Cardiac muscle cell (in vitro differentiated cells and primary cell): ENCODE measurements at regions not wholly inside any gene's neighbourhood (a gene's known extent, or its start where the extent isn't known, plus 50 kb on each side); places are given as distances from the start of the nearest gene placed in this dataset.

Experiments
- DNase-seq, 2 donors: peaks; one replicate each; pipeline versions ENCODE4 v3.0.0 to v3.0.0-alpha.2; 2010 to 2017; ENCODE audit warnings: low read depth in 1 of 2, low spot score in 1 of 2
- H3K27ac ChIP-seq: fragments of 200-600 bp; sonication (generic); 2 replicates; pipeline ENCODE4 v1.5.1; 2016
- H3K27me3 ChIP-seq: fragments of 200-600 bp; sonication (generic); 2 replicates; pipeline ENCODE4 v1.6.0; 2016; ENCODE audit warnings: control low read depth
- H3K36me3 ChIP-seq: fragments of 200-600 bp; sonication (generic); 2 replicates; pipeline ENCODE4 v1.5.1; 2016; ENCODE audit warnings: control low read depth
- H3K4me1 ChIP-seq: fragments of 200-600 bp; sonication (generic); 2 replicates; pipeline ENCODE4 v1.8.1; 2017; ENCODE audit warnings: low read depth, mild to moderate bottlenecking, mixed run types
- H3K4me3 ChIP-seq: fragments of 200-600 bp; sonication (generic); 2 replicates; pipeline ENCODE4 v1.5.1; 2016; ENCODE audit warnings: mild to moderate bottlenecking
- H3K9me3 ChIP-seq: fragments of 200-600 bp; sonication (generic); 2 replicates; pipeline ENCODE4 v1.5.1; 2017; ENCODE audit warnings: low read depth, mild to moderate bottlenecking, control low read depth
- CTCF ChIP-seq: IDR thresholded peaks from 2 replicates; pipeline ENCODE4 v1.5.1; 2012; ENCODE audit warnings: low read depth, mild to moderate bottlenecking, low read length

- no peaks in the 10 kb centered on the region for H3K9me3 ChIP-seq
- H3K27me3 ChIP-seq = no peaks in the 10 kb centered on the region
- no peak for DNase-seq
- no peaks in the 10 kb centered on the region for H3K4me1 ChIP-seq
- no peak for TF ChIP-seq CTCF
- H3K27ac ChIP-seq = no peak overlapping the region
- no peaks in the 10 kb centered on the region for H3K36me3 ChIP-seq
- no peak overlapping the region for H3K4me3 ChIP-seq
Observed at GRCh38 chr13:85536706-85537105, 262.5 kb downstream of the SLITRK6 start.

GRCh38 chr13:85535316-85536084 is 263.7 kb downstream of the SLITRK6 start:
- no peak for TF ChIP-seq CTCF
- H3K36me3 ChIP-seq = no peaks in the 10 kb centered on the region

GRCh38 chr13:85533911-85534310 is 265.3 kb downstream of the SLITRK6 start:
- no peaks in the 10 kb centered on the region for H3K9me3 ChIP-seq
- DNase-seq = no peak
- TF ChIP-seq CTCF = no peak

More at GRCh38 chr13:85535316-85536084, 263.7 kb downstream of the SLITRK6 start:
- no peak for DNase-seq
- H3K4me1 ChIP-seq = no peaks in the 10 kb centered on the region
- no peaks in the 10 kb centered on the region for H3K27me3 ChIP-seq
- H3K4me3 ChIP-seq = no peak overlapping the region
- H3K9me3 ChIP-seq = no peaks in the 10 kb centered on the region
- no peak overlapping the region for H3K27ac ChIP-seq

GRCh38 chr13:85529218-85529594 is 270.0 kb downstream of the SLITRK6 start:
- Histone ChIP-seq H3K27me3 (no peaks in the 10 kb centered on the region), H3K27ac (no peak overlapping the region), H3K9me3 (no peaks in the 10 kb centered on the region), H3K4me3 (no peak overlapping the region), H3K4me1 (no peaks in the 10 kb centered on the region), H3K36me3 (no peaks in the 10 kb centered on the region)
- DNase-seq = no peak
- no peak for TF ChIP-seq CTCF

More at GRCh38 chr13:85533911-85534310, 265.3 kb downstream of the SLITRK6 start:
- H3K4me1 ChIP-seq = no peaks in the 10 kb centered on the region
- no peaks in the 10 kb centered on the region for H3K36me3 ChIP-seq
- H3K27me3 ChIP-seq = no peaks in the 10 kb centered on the region
- H3K4me3 ChIP-seq = no peak overlapping the region
- H3K27ac ChIP-seq = no peak overlapping the region

GRCh38 chr13:85528491-85529217 is 270.6 kb downstream of the SLITRK6 start:
- Histone ChIP-seq H3K27me3 (no peaks in the 10 kb centered on the region), H3K36me3 (no peaks in the 10 kb centered on the region), H3K27ac (no peak overlapping the region), H3K9me3 (no peaks in the 10 kb centered on the region), H3K4me3 (no peak overlapping the region), H3K4me1 (no peaks in the 10 kb centered on the region)
- no peak for DNase-seq
- TF ChIP-seq CTCF = no peak
